Fibroblast of villous mesenchyme (primary cell): ENCODE measurements at regions not wholly inside any gene's neighbourhood (a gene's known extent, or its start where the extent isn't known, plus 50 kb on each side); places are given as distances from the start of the nearest gene placed in this dataset. TPM values are rescaled to one million over a fixed set of nuclear protein-coding genes. Genes with fewer than 3 reads are reported as not detected.
"Not testable (repeated sequence)": the region's sequence is repeated elsewhere in the genome, so short reads cannot be mapped to it uniquely, and the experiment has no call there.

Experiments
- DNase-seq: peaks from one replicate; pipeline ENCODE4 v3.0.0-alpha.2; 2010; ENCODE audit warnings: low read depth
- H3K4me3 ChIP-seq: 2 replicates; pipeline ENCODE4 v1.5.1; 2011; ENCODE audit warnings: low read depth, mild to moderate bottlenecking, low read length
- CTCF ChIP-seq: IDR thresholded peaks from 2 replicates; pipeline ENCODE4 v1.5.1; 2012; ENCODE audit warnings: low read depth, mild to moderate bottlenecking, low read length; ENCODE audit not compliant: insufficient read depth
- small RNA-seq: library from RNA; depleted of rRNA; stranded (forward); fragments of <200 nt; gene quantifications from one replicate; pipeline ENCODE3, GENCODE V24; 2012

DNA sequence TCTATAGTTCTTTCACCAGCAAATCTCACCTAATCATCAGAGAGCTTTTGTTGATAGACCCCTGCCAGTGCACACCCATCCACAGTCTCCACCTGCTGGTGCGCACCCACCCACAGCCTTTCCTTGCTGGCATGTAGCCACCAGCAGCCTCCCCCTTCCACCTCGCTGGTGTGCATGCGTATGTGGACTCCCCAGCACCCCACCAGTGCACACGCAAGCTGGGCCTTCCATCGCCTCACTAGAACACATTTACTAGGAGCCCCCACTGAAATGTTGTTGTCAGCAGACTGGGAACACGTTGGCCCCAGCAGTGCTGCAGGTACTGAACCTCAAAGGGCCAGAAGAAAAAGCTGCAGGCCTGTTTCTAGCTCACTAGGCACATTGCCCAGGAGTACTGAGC is 104.9 kb upstream of the ZWINT start:
- no peak for DNase-seq
- TF ChIP-seq CTCF = no peak
- H3K4me3 ChIP-seq = no peak overlapping the region

GRCh38 chr10:56449770-56450169 is 88.7 kb upstream of the ZWINT start:
- DNase-seq = no peak
- H3K4me3 ChIP-seq = no peak overlapping the region
- no peak for TF ChIP-seq CTCF

DNA sequence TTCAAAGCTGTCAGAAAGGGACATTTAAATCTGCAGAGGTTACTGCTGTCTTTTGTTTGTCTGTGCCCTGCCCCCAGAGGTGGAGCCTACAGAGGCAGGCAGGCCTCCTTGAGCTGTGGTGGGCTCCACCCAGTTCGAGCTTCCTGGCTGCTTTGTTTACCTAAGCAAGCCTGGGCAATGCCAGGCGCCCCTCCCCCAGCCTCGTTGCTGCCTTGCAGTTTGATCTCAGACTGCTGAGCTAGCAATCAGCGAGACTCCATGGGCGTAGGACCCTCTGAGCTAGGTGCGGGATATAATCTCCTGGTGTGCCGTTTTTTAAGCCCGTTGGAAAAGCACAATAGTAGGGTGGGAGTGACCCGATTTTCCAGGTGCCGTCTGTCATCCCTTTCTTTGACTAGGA is 86.6 kb upstream of the ZWINT start:
- not testable (repeated sequence) for DNase-seq, H3K4me3 ChIP-seq

GRCh38 chr10:56441337-56441736 is 80.3 kb upstream of the ZWINT start:
- not testable (repeated sequence) for DNase-seq, H3K4me3 ChIP-seq

Small RNA genes in the stretch of these regions (small RNA-seq; reads per million reads assigned to genes)
- gene AL731534.1 = not detected
- gene MIR3924 = not detected
- 0.75 reads per million for gene RF01299
